NCI-H2029 (cell line): ENCODE measurements at regions not wholly inside any gene's neighbourhood (a gene's known extent, or its start where the extent isn't known, plus 50 kb on each side); places are given as distances from the start of the nearest gene placed in this dataset.

Experiments
- DNase-seq: peaks from one replicate; lab custom pipeline; 2025; lab: John Stamatoyannopoulos, UW

DNA sequence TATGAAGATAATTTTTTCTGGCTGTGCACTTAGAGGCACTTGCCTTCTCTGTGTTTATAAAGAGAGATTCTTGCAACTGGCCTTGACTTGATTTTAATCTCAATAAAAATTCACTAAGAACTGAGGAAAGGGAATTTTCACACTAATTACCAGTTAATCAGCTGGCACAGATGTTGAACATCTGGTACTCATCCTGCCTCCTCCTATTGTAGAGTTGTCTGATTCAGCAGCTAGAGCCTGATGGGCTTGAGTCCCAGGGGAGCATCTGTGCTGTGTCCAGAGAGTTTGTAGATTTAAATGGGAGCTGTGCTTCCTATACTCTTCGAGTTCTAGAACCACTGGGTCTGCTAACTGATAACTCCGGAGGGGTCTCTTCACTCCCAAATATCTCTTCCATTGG is 50.7 kb upstream of the ADRA1D start:
- no peak for DNase-seq

DNA sequence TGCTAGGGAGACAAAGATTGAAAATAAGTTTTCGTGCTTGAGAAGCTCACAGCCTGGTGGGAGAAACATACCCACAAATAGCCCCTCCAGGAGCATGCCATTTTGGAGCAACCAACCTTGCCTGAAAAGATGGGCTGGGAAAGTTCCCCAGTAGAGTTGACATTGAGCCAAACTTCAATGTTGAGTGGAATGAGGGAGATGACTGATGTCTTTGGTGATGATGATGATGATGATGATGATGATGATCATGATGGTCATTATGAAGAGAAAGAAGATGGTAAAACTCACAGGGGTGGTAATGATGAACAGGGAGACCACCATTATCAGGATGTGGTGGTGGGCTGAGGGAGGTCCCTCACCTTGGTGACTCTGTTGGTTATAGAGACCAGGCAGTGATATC is 50.1 kb upstream of the ADRA1D start:
- DNase-seq, result no peak
